Neural cell (in vitro differentiated cells): ENCODE measurements at regions not wholly inside any gene's neighbourhood (a gene's known extent, or its start where the extent isn't known, plus 50 kb on each side); places are given as distances from the start of the nearest gene placed in this dataset.

Source experiments
- CTCF ChIP-seq: fragments of 450-650 bp; IDR thresholded peaks from 2 replicates; pipeline ENCODE4 v1.5.1; 2014; ENCODE audit warnings: antibody characterized with exemption, mild to moderate bottlenecking, moderate library complexity; ENCODE audit not compliant: poor library complexity, severe bottlenecking
- EP300 ChIP-seq: fragments of 450-650 bp; conservative IDR thresholded peaks from 2 replicates; pipeline ENCODE4 v1.6.1; 2014; ENCODE audit warnings: antibody characterized with exemption, mild to moderate bottlenecking, moderate library complexity; ENCODE audit not compliant: poor library complexity, severe bottlenecking
- EZH2 ChIP-seq: fragments of 200-600, 300-800 bp; shearing (Covaris generic), sonication (generic); IDR thresholded peaks from 2 replicates; pipeline ENCODE4 v1.6.1; 2014; ENCODE audit warnings: antibody characterized with exemption, low read length, borderline replicate concordance, mild to moderate bottlenecking; ENCODE audit not compliant: insufficient read depth, poor library complexity, severe bottlenecking
- MXI1 ChIP-seq: fragments of 450-650 bp; conservative IDR thresholded peaks from 2 replicates; pipeline ENCODE4 v1.6.1; 2014; ENCODE audit warnings: antibody characterized with exemption, mild to moderate bottlenecking; ENCODE audit not compliant: poor library complexity, severe bottlenecking
- POLR2AphosphoS5 ChIP-seq: IDR thresholded peaks from 2 replicates; pipeline ENCODE4 v1.6.1; 2012
- RAD21 ChIP-seq: fragments of 450-650 bp; conservative IDR thresholded peaks from 2 replicates; pipeline ENCODE4 v1.6.1; 2014; ENCODE audit warnings: antibody characterized with exemption, mild to moderate bottlenecking, moderate library complexity
- SMC3 ChIP-seq: fragments of 450-650 bp; conservative IDR thresholded peaks from 2 replicates; pipeline ENCODE4 v1.6.1; 2014; ENCODE audit warnings: antibody characterized with exemption, mild to moderate bottlenecking, moderate library complexity; ENCODE audit not compliant: poor library complexity
- TAF1 ChIP-seq: IDR thresholded peaks from 2 replicates; pipeline ENCODE4 v1.6.1; 2012; ENCODE audit warnings: low read depth

GRCh38 chr4:98794565-98795205 lies 134.2 kb downstream of the EIF4E start:
- no peak for TF ChIP-seq CTCF
- TF ChIP-seq SMC3: no peak
- TF ChIP-seq TAF1: no peak
- no peak for TF ChIP-seq MXI1
- TF ChIP-seq POLR2AphosphoS5: no peak
- no peak for TF ChIP-seq RAD21
- TF ChIP-seq EP300: no peak
- no peak for TF ChIP-seq EZH2
